ENCODE measurements at regions not wholly inside any gene's neighbourhood (a gene's known extent, or its start where the extent isn't known, plus 50 kb on each side); places are given as distances from the start of the nearest gene placed in this dataset.

GRCh38 chr14:25942090-25942489 is 655.7 kb downstream of the NOVA1 start:
- Histone ChIP-seq H3K36me3 (no peaks in the 10 kb centered on the region), H3K27me3 (no peaks in the 10 kb centered on the region), H3K4me3 (no peak overlapping the region), H3K4me1 (no peaks in the 10 kb centered on the region), H3K9me3 (no peaks in the 10 kb centered on the region), H3K27ac (replicated peaks in 1 of 4) (no peak overlapping the region)
- TF ChIP-seq EP300 (IDR thresholded peaks at IDR 0.05) (no peak), CTCF (IDR thresholded peaks at IDR 0.05) (no peak), POLR2AphosphoS5 (IDR thresholded peaks at IDR 0.05) (no peak), POLR2A (IDR thresholded peaks at IDR 0.05; ENCODE audit: low read depth) (no peak)
- no peak for DNase-seq (ENCODE audit: extremely low spot score)
- intact Hi-C loops (cut with DNase I) = no loop called here
- WGBS = 85% methylated on average over 3 of the region's 3 CpGs

DNA sequence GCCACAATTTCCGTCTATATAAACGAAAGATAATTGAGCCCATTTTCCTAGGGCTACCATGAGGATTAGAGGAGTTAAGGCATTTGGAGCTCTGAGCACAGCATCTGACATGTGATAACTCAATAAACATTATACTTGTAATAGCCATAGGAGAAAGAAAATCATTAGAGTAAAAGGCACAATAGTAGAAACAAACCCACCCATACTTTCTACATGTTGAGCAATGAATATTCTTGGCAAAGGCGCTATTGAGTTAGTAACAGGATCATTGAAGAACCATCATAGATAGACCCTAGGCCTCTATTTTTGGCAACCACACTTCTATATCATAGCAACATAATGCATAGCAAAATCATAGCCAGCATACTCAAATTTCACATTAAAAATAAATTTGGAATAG is 664.1 kb downstream of the NOVA1 start:
- no peaks in the 10 kb centered on the region for H3K27me3 ChIP-seq
- H3K4me1 ChIP-seq = no peaks in the 10 kb centered on the region
- intact Hi-C loops (cut with DNase I) = no loop called here
- H3K9me3 ChIP-seq = no peaks in the 10 kb centered on the region
- WGBS = 75% methylated on average over 3 of the region's 3 CpGs
- TF ChIP-seq CTCF (IDR thresholded peaks at IDR 0.05) = no peak
- TF ChIP-seq EP300 (IDR thresholded peaks at IDR 0.05) = no peak
- no peak for TF ChIP-seq POLR2AphosphoS5 (IDR thresholded peaks at IDR 0.05)
- no peak for TF ChIP-seq POLR2A (IDR thresholded peaks at IDR 0.05; ENCODE audit: low read depth)
- H3K27ac ChIP-seq (replicated peaks in 1 of 4) = no peak overlapping the region
- H3K4me3 ChIP-seq = no peak overlapping the region
- no peak for DNase-seq (ENCODE audit: extremely low spot score)
- no peaks in the 10 kb centered on the region for H3K36me3 ChIP-seq

DNA sequence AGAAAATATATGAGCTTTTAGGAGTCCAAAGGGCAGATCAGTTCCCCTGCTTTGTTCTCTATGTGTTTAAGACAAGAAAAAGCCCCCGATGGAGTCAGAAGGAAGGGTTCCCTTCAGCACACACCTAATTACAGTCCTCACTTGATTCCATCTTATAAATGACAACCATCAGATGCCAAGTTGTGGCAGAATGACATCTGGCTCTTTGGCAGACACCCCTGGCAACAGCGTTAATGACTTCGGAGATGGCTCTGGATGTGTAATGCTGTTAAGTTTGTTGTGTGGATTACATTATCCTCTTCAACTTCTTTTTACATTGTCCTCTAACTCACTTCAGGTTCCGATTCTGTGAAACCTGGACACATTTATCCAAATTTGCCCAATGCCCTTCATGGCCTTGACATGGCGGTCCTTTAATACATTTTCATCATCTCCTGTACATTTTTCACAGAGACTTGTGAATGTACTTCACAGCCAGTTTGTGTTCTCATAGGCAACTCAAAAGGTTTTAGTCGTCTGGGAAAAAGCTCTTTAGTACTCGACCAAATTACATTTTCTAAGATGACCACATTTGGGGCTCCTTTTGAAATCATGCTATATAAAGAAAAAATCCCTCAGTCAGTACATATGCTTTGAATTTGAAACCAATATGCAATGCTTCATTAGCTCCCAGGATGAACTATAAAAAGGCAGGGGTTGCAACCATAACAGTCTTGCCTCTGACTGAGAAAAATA is 667.8 kb downstream of the NOVA1 start:
- TF ChIP-seq CTCF (IDR thresholded peaks at IDR 0.05) = no peak
- no peak for TF ChIP-seq POLR2AphosphoS5 (IDR thresholded peaks at IDR 0.05)
- TF ChIP-seq POLR2A (IDR thresholded peaks at IDR 0.05; ENCODE audit: low read depth) = no peak
- no peak for TF ChIP-seq EP300 (IDR thresholded peaks at IDR 0.05)
- 82% methylated on average over 7 of the region's 7 CpGs for WGBS
- H3K27ac ChIP-seq (replicated peaks in 1 of 4) = no peak overlapping the region
- no peaks in the 10 kb centered on the region for H3K9me3 ChIP-seq
- intact Hi-C loops (cut with DNase I) = no loop called here
- no peak overlapping the region for H3K4me3 ChIP-seq
- H3K36me3 ChIP-seq = no peaks in the 10 kb centered on the region
- H3K4me1 ChIP-seq = no peaks in the 10 kb centered on the region
- DNase-seq (ENCODE audit: extremely low spot score) = no peak
- no peaks in the 10 kb centered on the region for H3K27me3 ChIP-seq

DNA sequence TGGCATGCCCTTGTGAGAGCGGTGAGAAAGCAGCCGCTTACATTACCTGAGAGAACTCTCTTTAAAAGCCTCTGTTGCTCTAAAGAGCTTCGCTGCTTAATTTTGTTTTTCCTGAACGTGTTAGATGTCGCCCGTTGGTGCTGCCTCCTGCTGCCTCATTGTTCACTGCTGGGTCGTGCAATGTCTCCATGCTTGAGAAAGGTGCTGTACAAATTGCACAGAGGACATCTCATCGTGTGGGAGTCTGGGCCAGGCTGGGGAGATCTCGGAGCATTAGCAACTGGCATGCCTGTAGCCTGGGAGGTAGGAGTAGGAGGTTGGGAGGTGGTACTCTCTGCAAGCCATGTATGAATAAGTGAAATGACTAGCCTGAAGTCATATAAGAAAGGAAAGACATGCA is 686.0 kb downstream of the NOVA1 start:
- no peak for TF ChIP-seq POLR2AphosphoS5 (IDR thresholded peaks at IDR 0.05)
- TF ChIP-seq EP300 (IDR thresholded peaks at IDR 0.05) = no peak
- TF ChIP-seq POLR2A (IDR thresholded peaks at IDR 0.05; ENCODE audit: low read depth) = no peak
- no peak for TF ChIP-seq CTCF (IDR thresholded peaks at IDR 0.05)
- Histone ChIP-seq H3K36me3 (no peaks in the 10 kb centered on the region), H3K4me3 (no peak overlapping the region), H3K27ac (replicated peaks in 1 of 4) (no peak overlapping the region), H3K9me3 (no peaks in the 10 kb centered on the region), H3K27me3 (no peaks in the 10 kb centered on the region), H3K4me1 (no peaks in the 10 kb centered on the region)
- intact Hi-C loops (cut with DNase I) = no loop called here
- no peak for DNase-seq (ENCODE audit: extremely low spot score)
- 89% methylated on average over 9 of the region's 9 CpGs for WGBS

All from esophagus muscularis mucosa (tissue), 4 donors.